Fibroblast of mammary gland (primary cell): ENCODE measurements at regions not wholly inside any gene's neighbourhood (a gene's known extent, or its start where the extent isn't known, plus 50 kb on each side); places are given as distances from the start of the nearest gene placed in this dataset.

Experiments
- DNase-seq: peaks from one replicate; pipeline ENCODE4 v3.0.0-alpha.2; 2010; ENCODE audit warnings: low read depth
- H3K4me3 ChIP-seq: 2 replicates; pipeline ENCODE4 v1.5.1; 2011; ENCODE audit warnings: low read depth, mild to moderate bottlenecking, low read length, moderate library complexity; ENCODE audit not compliant: control insufficient read depth
- CTCF ChIP-seq: conservative IDR thresholded peaks from 2 replicates; pipeline ENCODE4 v1.5.1; 2011; ENCODE audit warnings: low read depth, low read length, inconsistent platforms; ENCODE audit not compliant: control insufficient read depth, insufficient read depth

GRCh38 chr3:80890571-80890970, 870.9 kb downstream of the GBE1 start:
- no peak for TF ChIP-seq CTCF

DNA sequence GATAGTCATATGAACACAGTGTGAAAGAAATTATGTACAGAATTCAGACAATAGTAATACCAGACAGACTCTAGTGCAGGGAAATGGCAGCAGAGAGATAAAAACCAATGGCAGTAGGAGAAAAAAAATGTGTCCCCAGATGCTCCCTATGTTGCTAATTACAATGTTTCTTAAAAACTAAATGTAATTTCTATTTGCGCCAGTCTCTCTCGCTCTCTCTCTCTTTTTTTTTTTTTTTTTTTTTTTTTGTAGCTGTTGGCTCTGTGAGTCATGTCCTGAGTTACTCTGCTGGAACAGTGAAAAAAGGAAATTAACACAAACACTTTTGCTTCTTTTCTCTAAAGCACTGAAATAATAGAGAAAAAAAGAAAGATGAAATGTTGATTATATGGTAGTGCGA, 871.9 kb downstream of the GBE1 start:
- no peak for DNase-seq
- no peak overlapping the region for H3K4me3 ChIP-seq
- no peak for TF ChIP-seq CTCF

More at GRCh38 chr3:80890571-80890970, 870.9 kb downstream of the GBE1 start:
- no peak for DNase-seq
- H3K4me3 ChIP-seq: no peak overlapping the region

DNA sequence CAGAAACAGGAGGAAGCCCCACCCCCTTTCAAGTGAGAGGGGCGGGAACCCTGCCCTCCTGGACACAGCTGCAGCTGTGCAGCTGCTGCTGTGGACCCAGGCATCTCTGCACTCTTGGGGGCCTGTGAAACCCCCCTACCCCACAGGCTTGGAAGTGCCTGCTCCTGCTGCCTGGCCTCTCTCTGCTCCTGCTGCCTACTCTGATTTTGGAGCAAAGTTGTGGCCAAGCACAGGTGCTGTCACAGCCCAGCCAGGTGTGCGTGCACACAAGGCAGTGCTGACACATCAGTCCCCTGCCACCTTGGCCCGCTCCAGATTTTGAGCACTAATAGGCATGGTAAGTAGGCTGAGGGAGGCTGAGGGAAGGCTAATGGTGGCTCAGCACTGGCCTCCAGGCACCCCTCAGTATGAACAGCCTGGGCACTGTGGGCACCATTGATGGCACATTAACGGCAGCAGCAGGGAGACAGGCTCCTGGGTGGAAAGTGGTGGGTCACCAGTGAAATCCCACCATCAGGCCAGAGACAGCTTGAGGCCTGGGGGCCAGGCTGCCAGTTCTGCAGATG, 890.9 kb downstream of the GBE1 start:
- TF ChIP-seq CTCF: no peak
- DNase-seq: no peak
- H3K4me3 ChIP-seq: no peak overlapping the region

GRCh38 chr3:80855482-80855881, 906.0 kb downstream of the GBE1 start:
- no peak overlapping the region for H3K4me3 ChIP-seq
- no peak for DNase-seq
- TF ChIP-seq CTCF: no peak

- DNase-seq: no peak
- no peak for TF ChIP-seq CTCF
- H3K4me3 ChIP-seq: no peak overlapping the region
Measured at GRCh38 chr3:80836395-80836794, 925.0 kb downstream of the GBE1 start.

DNA sequence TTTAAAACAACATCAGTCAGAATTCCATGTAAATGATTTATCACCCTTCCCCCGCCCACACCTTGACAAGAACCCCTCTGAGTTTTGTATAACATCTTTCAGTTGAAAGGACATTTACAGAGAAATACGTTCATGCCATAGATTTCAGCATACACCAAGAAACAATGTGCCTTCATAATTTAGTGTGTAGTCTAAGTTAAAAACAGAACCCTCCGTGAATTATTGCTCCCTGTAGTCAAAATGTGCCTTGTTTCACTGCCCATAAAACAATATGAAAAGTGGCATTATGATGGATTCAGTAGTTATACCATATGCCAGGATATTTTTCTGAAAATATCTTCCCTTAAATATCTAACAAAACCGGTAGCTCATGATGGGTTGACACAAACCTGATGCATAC, 953.9 kb downstream of the GBE1 start:
- DNase-seq: no peak
- H3K4me3 ChIP-seq: no peak overlapping the region
- TF ChIP-seq CTCF: no peak

DNA sequence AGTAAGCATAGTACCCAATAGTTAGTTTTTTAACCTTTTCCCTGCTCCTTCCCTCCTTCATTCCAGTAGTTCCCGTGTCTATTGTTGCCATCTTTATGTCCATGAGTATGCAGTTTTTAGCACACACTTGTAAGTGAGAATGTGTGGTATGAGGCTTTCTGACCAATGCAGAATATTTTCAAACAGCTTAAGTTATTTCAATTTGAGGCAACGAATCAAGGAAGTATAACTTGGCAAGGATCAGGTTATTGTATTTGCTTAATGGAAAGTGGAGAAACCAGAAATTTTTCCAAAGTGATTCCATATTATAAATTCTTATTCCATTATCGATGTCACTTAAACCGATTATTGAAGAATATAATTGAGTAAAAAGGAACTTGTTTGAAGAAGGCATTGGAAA, 954.8 kb downstream of the GBE1 start:
- no peak overlapping the region for H3K4me3 ChIP-seq
- DNase-seq: no peak
- no peak for TF ChIP-seq CTCF
